Sciatic nerve (tissue), 2 donors: ENCODE measurements at regions not wholly inside any gene's neighbourhood (a gene's known extent, or its start where the extent isn't known, plus 50 kb on each side); places are given as distances from the start of the nearest gene placed in this dataset.

Experiments used
- ATAC-seq: fragments of 200-7000 bp; cut with Tn5 transposase; one replicate; pipeline ENCODE4 v1.9.1; 2020; ENCODE audit warnings: mild to moderate bottlenecking, moderate library complexity
- DNase-seq: peaks from one replicate; pipeline ENCODE4 v3.0.0-alpha.2; 2020; ENCODE audit warnings: low spot score
- intact Hi-C: fragments of 100-400 bp; cut with DNase I; formaldehyde crosslinking; loops from one replicate; pipeline ENCODE4 v1.14.2; 2022
- donor health status: DM: no; HTN: no; CAD: no.
- donor health status: DM: no; HTN: no; CAD: no.

DNA sequence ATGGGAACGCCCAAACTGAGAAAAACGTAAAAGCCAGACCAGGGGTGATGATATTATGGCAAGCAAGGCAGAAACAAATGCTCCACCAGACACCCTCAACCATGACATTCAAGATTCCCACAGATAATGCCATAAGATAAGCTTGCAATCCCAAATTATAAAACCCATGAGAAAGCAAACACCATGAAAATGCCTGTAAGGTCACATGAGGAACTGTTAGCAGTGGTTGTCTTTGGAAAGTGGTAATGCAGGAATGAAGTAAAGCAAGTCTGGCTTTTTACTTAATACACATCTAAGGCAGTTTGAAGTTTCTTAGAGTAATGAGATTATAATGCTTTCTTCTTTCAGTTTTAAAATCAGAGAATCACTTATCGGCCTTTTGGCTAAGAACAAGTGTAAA, 111.0 kb downstream of the MN1 start:
- intact Hi-C loops: no loop called here
- ATAC-seq (no peak), DNase-seq (no peak)

DNA sequence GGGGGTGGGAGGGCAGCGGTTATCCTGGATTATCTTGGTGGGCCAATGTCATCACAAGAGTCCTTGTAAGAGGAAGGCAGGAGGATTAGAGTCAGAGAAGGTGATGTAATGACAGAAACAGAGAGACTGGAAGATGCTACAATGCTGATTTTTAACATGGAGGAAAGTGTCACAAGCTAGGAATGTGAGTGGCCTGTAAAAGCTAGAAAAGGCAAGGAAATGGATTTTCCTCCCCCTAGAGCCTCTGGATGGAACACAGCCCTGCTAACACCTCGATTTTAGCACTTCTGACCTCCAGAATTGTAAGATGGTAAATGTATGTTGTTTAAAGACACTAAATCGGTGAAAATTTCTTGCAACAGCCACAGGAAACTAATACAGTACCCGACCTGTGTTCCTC, 109.3 kb downstream of the MN1 start:
- intact Hi-C loops: no loop called here
- DNase-seq: no peak
- ATAC-seq: no peak

- ATAC-seq: no peak
- DNase-seq: no peak
- intact Hi-C loops: no loop called here
Measured at GRCh38 chr22:27695925-27696324, 105.6 kb downstream of the MN1 start.

- intact Hi-C loops: no loop called here
- ATAC-seq: no peak
Measured at GRCh38 chr22:27697888-27698287, 103.7 kb downstream of the MN1 start.

More at GRCh38 chr22:27697888-27698287, 103.7 kb downstream of the MN1 start:
- DNase-seq: no peak
